HG03432 (cell line): ENCODE measurements at regions not wholly inside any gene's neighbourhood (a gene's known extent, or its start where the extent isn't known, plus 50 kb on each side); places are given as distances from the start of the nearest gene placed in this dataset.

Experiments
- ATAC-seq: cut with Tn5 transposase; IDR thresholded peaks from one replicate; pipeline ENCODE4 v1.9.1; 2021; ENCODE audit warnings: mild to moderate bottlenecking, moderate library complexity; ENCODE audit not compliant: unreplicated experiment

GRCh38 chr1:5661196-5662085 is 330.8 kb downstream of the NPHP4 start:
- no peak for ATAC-seq

DNA sequence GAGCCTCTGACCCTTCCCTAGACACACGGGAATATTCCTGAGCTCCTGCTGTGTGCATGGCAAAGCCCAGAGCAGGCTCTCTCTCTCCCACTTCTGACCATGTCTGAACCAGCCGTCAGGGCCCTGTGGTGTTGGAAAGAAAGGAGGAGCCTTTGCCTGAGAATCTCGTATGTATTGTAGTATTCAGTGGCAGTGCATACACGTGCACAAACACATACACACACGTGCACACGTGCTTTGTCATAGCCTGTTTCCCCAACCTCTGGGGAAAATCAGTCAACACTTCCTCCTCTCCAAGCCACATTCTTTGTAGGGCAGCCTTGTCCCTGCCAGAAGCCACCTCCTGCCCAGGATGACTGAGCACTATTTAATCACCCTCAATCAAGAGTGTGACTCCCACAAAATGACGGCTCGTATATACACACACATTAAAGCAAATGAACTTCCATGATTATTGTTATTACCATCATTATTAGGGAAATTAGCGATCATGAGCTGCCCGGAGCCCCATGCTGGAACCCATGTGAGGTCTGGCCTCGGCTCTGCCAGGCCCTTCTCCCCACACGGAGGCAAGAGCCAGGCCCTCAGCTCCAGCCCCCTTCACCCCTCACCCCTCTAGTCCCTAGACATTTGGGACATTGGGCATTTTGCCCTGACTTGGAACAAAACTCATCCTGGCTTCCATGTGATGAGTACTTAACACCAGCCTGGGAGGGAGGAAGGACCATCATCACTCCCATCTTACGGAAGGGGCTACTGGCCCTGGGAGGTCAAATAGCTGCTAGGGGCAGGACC is 331.9 kb downstream of the NPHP4 start:
- no peak for ATAC-seq

- ATAC-seq: no peak
Measured at GRCh38 chr1:5659606-5660005, 332.6 kb downstream of the NPHP4 start.

- ATAC-seq: no peak
Measured at GRCh38 chr1:5658340-5659316, 333.6 kb downstream of the NPHP4 start.

- ATAC-seq: no peak
Measured at GRCh38 chr1:5651964-5652821, 340.0 kb downstream of the NPHP4 start.

DNA sequence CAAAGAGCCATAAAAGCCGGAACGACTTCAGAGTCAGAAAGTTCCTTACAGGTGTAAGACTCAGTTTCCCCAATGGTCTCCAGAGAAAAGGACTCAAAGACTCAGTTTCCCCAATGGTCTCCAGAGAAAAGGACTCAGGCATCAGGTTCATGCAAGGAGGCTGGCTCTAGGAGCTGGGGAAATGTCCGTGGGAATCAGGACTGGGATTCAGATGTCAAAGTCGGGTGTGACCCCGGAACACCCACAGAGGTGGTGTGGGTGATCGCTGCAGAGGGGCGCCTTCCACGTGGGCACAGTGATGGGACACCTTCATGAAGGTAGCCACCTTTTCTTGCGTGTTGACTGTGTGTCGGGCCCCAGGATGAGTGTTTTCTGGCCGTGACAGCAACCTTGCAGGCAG is 340.8 kb downstream of the NPHP4 start:
- ATAC-seq: no peak

DNA sequence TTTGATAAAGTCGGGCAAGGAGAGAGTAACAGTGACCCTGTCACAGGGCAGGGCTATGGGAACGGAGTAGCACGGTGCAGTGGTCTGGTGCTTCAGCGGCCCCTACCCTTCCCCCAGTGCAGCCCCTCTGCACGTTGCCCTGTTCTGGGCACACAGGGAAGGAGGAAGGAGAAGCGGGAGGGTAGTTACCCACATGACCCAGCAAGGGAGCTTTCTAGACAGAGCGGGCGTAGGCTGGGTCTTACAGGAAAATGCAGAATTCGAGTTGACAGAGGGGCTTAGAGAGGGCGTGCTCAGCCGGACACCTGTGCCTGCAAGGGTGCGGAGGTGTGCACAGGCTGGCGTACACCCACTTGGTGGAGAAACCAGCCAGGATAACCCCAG is 341.2 kb downstream of the NPHP4 start:
- ATAC-seq: no peak

DNA sequence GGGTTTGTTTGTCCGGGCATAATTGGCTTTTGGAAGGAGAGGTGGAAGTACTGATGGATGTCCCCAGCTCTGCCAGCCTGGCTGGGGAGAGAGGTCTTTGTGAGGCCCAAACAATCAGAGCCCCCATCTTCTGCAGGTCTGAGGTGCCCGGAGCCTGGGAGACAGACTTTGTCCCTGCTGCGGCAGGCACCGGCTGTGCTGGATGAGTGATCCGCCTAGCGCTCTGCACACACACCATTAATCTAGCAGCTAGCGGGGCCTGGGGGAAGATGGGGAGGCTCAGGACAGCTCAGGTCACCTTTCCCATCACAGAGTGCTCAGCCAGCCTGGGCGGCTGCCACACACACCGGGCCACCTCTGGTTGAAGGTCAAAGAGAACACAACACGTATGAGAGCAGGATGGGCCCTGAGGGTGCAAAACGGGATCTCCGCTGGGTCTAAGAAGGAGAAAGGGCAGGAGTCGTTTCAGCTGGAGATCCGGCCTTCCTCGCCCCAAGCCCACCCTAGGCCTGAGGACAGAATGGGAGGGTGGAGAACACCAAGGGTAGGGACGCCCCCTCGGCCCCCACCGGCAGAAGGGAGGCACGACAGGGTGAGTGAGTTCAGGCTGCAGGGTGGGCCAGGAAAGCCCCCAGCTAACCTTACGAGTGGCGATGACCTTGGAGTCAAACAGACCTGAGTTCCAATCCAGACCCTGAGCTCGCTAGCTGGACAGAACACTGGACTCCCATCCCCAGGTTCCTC is 341.8 kb downstream of the NPHP4 start:
- no peak for ATAC-seq

DNA sequence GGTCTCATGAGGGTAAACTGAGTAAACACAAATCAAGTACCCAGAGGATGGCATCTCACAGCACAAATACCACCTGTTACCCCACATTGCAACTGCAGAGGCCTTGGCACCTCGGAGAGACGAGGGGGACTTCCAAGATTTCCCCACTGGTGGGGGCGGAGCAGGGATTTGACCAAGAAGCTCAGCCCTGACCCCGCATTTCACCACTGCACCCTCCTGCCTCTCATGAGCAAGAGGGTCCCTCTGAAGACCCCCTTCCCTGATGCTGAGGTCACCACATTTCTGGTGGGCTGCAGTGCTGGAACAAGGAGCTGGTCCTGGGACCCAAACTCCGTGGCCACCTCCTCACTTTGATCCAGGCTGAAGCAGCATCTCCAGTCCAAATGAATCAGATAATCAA is 342.4 kb downstream of the NPHP4 start:
- no peak for ATAC-seq

DNA sequence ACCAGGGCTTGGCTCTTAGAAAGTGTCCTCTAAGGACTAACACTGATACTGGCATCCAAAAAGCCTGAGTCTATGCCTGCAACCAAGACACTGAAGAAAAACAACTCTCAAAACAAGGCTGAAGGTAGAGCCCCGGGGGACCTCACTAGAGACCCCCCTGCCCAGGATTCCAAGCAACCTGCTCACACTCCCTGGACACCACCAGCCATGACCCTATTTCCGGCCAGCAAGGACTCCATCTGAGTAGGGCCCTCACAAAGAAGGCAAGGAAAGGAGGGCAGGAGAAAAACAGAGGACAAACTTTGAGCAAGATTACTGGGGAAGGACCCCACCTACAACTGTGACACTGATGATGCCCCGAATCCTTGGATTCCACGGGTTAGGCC is 343.1 kb downstream of the NPHP4 start:
- no peak for ATAC-seq

DNA sequence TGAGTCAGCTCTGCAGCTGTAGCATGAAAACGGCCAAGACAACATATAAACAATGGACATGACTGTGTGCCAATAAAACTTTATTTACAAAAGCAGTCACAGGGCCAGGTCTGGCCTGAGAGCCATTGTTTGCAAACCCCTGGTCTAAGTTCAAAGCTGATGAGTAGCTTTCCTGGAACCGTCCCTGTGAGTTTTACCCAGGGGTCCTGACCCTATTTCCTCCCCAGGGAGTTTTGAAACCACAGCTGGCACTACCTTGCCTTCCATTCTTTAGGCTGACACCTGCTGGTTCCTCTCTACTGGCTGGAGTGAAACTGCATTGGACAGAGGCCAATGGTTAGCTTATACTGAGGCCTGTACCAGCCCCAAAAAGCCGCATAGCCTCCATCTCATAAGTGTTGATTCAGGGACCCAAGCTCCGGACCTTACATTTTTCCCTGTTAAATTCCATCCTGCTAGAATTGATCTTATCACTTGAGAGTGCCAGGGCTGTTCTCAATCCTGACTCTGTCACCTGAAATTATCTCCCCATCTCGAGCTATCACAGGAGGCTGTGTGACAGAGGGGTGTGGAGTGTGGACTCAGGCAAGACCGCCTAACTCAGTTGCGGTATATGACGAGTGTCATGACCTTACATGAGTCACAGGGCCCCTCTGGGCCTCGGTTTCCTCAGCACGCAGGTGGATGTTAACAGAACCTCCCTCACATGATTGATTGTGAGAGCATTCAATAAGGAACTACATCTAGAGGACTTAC is 343.6 kb downstream of the NPHP4 start:
- ATAC-seq: no peak

- ATAC-seq: no peak
Measured at GRCh38 chr1:5647234-5647633, 345.0 kb downstream of the NPHP4 start.

GRCh38 chr1:5646486-5647149 is 345.6 kb downstream of the NPHP4 start:
- ATAC-seq: no peak

DNA sequence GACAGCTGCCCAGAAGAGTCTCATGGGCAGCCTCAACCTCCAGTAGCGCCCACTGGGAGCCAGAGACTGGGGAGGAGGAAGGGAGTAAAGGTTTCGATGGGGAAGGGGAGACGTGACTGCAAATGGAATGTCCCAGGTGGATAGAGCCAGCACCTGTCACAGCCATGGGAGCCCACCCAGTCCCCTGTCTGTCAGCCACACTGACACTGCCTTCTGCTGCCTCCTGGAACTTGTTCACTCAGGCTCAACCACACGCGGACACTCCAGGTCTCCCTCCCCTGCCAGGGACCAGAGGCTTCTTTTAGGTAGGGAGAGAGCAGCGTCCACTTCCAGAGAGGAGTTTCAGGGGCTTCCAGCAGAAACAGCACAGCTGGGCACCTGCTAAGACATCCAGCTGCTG is 346.3 kb downstream of the NPHP4 start:
- ATAC-seq: no peak

- ATAC-seq: no peak
Measured at GRCh38 chr1:5645135-5645399, 347.2 kb downstream of the NPHP4 start.

DNA sequence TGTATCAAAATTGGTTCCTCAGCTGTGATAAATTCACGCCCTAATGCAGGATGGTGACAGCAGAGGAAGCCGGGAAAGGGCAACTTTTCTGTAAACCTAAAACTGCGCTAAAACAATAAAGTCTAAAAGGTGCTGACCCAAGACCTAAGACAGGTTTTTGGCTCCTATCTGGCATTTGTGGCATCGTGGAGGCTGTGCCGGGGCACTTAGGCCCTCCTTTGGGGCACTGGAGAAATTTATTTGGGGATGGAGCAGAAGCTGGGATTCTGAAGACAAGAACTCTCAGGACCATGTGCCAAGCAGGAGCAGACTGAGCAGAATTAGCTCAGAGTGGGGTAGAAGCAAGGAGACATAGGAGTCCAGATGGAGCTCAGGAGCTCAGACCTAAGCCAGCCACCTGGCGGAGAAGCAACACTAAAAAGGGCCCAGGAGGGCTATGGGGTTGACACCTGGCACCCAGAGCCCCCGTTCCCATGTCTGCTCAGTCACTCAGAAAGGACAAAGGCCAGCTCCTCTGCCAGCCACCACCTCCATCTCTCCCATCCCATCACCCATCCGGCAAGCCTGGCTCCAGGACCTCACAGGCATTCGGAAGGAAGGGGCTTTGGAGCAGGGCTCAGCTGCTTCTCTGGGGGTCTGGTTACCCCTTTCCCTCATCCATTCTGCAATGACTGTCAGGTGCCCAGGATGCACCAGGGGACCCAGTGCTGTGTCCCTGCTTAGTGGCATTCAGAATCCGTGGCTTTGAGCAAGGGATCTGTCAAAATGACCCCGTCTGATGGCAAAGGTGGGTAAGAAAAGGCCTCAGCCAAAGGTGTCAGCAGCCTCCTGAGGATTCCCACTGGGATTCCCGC is 347.7 kb downstream of the NPHP4 start:
- no peak for ATAC-seq

DNA sequence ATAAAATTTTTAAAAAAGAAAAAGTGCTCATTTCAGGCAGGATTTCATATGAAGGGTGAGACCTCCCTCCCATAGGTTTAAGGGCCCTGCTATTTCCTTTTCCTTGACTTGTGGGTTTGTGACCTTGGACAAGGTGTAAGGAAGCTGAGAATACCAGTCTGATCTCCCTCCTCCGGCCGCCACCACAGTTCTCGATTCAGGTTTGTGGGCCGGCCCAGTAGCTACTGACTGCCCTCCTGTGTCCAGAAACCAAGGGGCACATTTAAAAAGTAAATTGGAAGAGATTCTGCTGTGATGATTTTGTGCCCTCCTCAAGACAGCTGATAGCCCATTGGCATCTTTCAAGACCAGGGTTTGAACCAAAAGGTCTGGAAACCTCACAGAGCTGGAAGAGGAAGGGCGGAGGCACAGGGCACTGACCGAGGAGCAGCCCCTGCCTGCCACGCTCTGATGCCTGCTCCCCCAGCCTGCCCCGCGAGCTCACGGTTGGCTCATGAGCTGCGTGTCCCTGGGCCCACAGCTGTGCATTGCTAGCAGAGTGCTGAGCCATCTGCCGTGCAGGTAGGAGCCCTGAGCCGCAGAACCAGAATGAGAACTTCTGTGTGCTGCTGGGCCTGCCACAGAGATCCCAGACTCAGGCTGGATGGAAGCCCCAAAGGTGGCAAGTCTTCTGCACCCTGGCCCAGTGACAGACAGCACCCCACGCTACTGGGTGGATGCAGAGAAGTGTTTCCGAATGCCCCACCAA is 348.7 kb downstream of the NPHP4 start:
- ATAC-seq: no peak
